Ovary (tissue), 7 donors: ENCODE measurements at regions not wholly inside any gene's neighbourhood (a gene's known extent, or its start where the extent isn't known, plus 50 kb on each side); places are given as distances from the start of the nearest gene placed in this dataset.

ENCODE experiments used
- DNase-seq, 5 donors: peaks; one replicate each; pipeline ENCODE4 v3.0.0-alpha.2; 2019 to 2020
- H3K27ac ChIP-seq, 2 donors: fragments of 200-600 bp; one replicate each; pipeline versions ENCODE4 v1.5.1 to v1.8.0; 2019 to 2022
- H3K27me3 ChIP-seq: fragments of 200-600 bp; one replicate; pipeline ENCODE4 v1.8.0; 2022
- H3K36me3 ChIP-seq: fragments of 200-600 bp; sonication (generic); one replicate; pipeline ENCODE4 v1.5.1; 2019
- H3K4me1 ChIP-seq: one replicate; pipeline ENCODE4 v1.8.1; 2013; ENCODE audit warnings: mild to moderate bottlenecking, moderate library complexity; ENCODE audit not compliant: insufficient read depth
- H3K4me3 ChIP-seq: fragments of 200-600 bp; sonication (generic); one replicate; pipeline ENCODE4 v1.5.1; 2017
- H3K9me3 ChIP-seq, 2 donors: fragments of 200-600 bp in 1 of 2; sonication (generic) in 1 of 2; one replicate each; pipeline versions ENCODE4 v1.5.1 to v1.8.1; 2013 to 2019; ENCODE audit warnings: mild to moderate bottlenecking in 1 of 2, moderate library complexity in 1 of 2
- CTCF ChIP-seq, 3 donors: fragments of 450-650 bp in 2 of 3; fragments of 200-600 bp in 1 of 3; IDR thresholded peaks; one replicate each; pipeline versions ENCODE4 v1.5.1 to v1.8.0; 2016 to 2022; ENCODE audit warnings: antibody characterized with exemption in 3 of 3, mild to moderate bottlenecking in 1 of 3
- EP300 ChIP-seq: sonication (generic); formaldehyde crosslinking; IDR thresholded peaks from one replicate; pipeline ENCODE4 v1.6.1; 2017; ENCODE audit warnings: antibody characterized with exemption
- POLR2A ChIP-seq: fragments of 450-650 bp; IDR thresholded peaks from one replicate; pipeline ENCODE4 v1.6.1; 2017; ENCODE audit warnings: antibody characterized with exemption, mild to moderate bottlenecking, moderate library complexity
- WGBS, 3 donors: extraction: QIAGEN DNeasy Blood & Tissue Kit in 1 of 3; methylation state at CpG; one replicate each; pipeline versions ENCODE4 v1.1.5 to v1.1.7; 2013 to 2017; 5-methylcytosine and 5-hydroxymethylcytosine counted together
- intact Hi-C, 4 donors: fragments of 100-400 bp; cut with DNase I; formaldehyde crosslinking; loops; one replicate each; pipeline versions ENCODE4 v1.11.0 to v1.15.1; 2022 to 2023
- donor health status: DM: no; HTN: no; CAD: no; lungs with moderate emphysema.
- donor health status: DM: no; HTN: no; CAD: no.
- donor health status: Bipolar disorder and iron deficiency.
- donor health status: DM: no; HTN: no; CAD: no.
- donor health status: DM: yes; HTN: yes; CAD: no.

GRCh38 chr4:32824336-32824735, 2104.2 kb downstream of the PCDH7 start:
- H3K4me1 ChIP-seq, result no peaks in the 10 kb centered on the region
- no peak overlapping the region for H3K27ac ChIP-seq
- no peak overlapping the region for H3K4me3 ChIP-seq
- TF ChIP-seq CTCF (IDR thresholded peaks at IDR 0.05), result no peak
- no peak for TF ChIP-seq EP300
- no peak for TF ChIP-seq POLR2A
- no peaks in the 10 kb centered on the region for H3K36me3 ChIP-seq
- intact Hi-C loops, result no loop called here
- no peaks in the 10 kb centered on the region for H3K9me3 ChIP-seq
- DNase-seq, result no peak
- 34 to 40% (median 36%) methylated on average over 2 of the region's 2 CpGs for WGBS, 3 donors
- H3K27me3 ChIP-seq, result no peaks in the 10 kb centered on the region

GRCh38 chr4:32826169-32826568, 2106.0 kb downstream of the PCDH7 start:
- Histone ChIP-seq H3K27ac (no peak overlapping the region), H3K36me3 (no peaks in the 10 kb centered on the region), H3K9me3 (no peaks in the 10 kb centered on the region), H3K4me1 (no peaks in the 10 kb centered on the region), H3K27me3 (no peaks in the 10 kb centered on the region), H3K4me3 (no peak overlapping the region)
- WGBS, 3 donors, result 89 to 92% (median 90%) methylated on average over 3 of the region's 3 CpGs
- intact Hi-C loops, result no loop called here
- TF ChIP-seq POLR2A, result no peak
- TF ChIP-seq EP300, result no peak
- no peak for TF ChIP-seq CTCF (IDR thresholded peaks at IDR 0.05)
- no peak for DNase-seq

GRCh38 chr4:32830160-32830559, 2110.0 kb downstream of the PCDH7 start:
- DNase-seq, result no peak
- Histone ChIP-seq H3K27me3 (no peaks in the 10 kb centered on the region), H3K4me1 (no peaks in the 10 kb centered on the region), H3K27ac (no peak overlapping the region), H3K9me3 (no peaks in the 10 kb centered on the region), H3K4me3 (no peak overlapping the region), H3K36me3 (no peaks in the 10 kb centered on the region)
- intact Hi-C loops, result no loop called here
- TF ChIP-seq EP300, result no peak
- no peak for TF ChIP-seq CTCF (IDR thresholded peaks at IDR 0.05)
- TF ChIP-seq POLR2A, result no peak
- WGBS, 3 donors, result 75 to 93% (median 81%) methylated on average over 1 of the region's 1 CpG

GRCh38 chr4:32831104-32831503, 2110.9 kb downstream of the PCDH7 start:
- intact Hi-C loops, result no loop called here
- no peaks in the 10 kb centered on the region for H3K27me3 ChIP-seq
- no peak overlapping the region for H3K27ac ChIP-seq
- no peak for DNase-seq
- H3K9me3 ChIP-seq, result no peaks in the 10 kb centered on the region
- H3K4me1 ChIP-seq, result no peaks in the 10 kb centered on the region
- no peak overlapping the region for H3K4me3 ChIP-seq
- TF ChIP-seq CTCF (IDR thresholded peaks at IDR 0.05) (no peak), POLR2A (no peak), EP300 (no peak)
- no peaks in the 10 kb centered on the region for H3K36me3 ChIP-seq
